ENCODE measurements at regions not wholly inside any gene's neighbourhood (a gene's known extent, or its start where the extent isn't known, plus 50 kb on each side); places are given as distances from the start of the nearest gene placed in this dataset.
A peak's percentile ranks its signal among the peaks of the same experiment; 100 is the strongest.

DNA sequence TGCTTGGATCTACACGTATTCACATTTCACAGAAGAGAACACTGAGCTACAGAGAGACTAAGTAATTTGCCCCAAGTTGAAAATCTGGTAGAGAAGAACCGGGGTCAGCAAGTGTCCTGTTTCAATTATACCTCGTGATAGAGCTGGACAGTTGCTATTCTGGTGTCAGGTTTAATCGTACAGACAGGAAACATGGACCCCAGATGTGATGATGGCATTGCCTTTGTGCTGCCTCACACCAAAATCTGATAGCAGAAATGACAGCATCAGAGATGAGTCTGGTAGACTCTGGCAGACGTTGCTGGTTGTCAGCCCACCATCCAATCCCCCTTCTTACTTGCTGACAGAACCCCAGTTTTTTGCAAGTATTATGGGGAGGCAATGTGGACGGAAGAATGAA is 112.1 kb upstream of the FOXF1 start:
- TF ChIP-seq, protein P1, sequence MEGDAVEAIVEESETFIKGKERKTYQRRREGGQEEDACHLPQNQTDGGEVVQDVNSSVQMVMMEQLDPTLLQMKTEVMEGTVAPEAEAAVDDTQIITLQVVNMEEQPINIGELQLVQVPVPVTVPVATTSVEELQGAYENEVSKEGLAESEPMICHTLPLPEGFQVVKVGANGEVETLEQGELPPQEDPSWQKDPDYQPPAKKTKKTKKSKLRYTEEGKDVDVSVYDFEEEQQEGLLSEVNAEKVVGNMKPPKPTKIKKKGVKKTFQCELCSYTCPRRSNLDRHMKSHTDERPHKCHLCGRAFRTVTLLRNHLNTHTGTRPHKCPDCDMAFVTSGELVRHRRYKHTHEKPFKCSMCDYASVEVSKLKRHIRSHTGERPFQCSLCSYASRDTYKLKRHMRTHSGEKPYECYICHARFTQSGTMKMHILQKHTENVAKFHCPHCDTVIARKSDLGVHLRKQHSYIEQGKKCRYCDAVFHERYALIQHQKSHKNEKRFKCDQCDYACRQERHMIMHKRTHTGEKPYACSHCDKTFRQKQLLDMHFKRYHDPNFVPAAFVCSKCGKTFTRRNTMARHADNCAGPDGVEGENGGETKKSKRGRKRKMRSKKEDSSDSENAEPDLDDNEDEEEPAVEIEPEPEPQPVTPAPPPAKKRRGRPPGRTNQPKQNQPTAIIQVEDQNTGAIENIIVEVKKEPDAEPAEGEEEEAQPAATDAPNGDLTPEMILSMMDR (IDR thresholded peaks at IDR 0.05; ENCODE audit: insufficient read depth, low read length) = no peak
- DNase-seq (ENCODE audit: low read depth) = no peak
- H3K4me3 ChIP-seq (ENCODE audit: low read depth, low read length) = no peak overlapping the region

DNA sequence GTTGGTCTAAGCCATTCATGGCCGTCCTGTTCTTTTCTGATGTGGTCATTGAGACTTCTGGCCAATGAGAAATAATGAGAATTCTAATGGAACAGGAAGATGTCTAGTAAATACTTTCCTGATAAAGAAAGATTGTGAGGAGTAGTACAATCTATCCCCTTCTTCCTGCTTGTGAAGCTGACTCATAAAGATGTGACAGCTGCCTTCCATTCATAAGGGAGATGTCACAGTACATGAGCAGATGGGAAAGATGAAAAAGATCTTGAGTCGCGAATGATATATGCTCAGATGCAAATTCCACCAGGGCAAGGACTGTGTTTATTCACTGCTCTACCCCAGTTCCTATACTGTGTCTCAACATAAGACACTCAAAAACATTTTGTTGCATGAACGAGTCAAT is 111.7 kb upstream of the FOXF1 start:
- peak; percentile 48 for DNase-seq (ENCODE audit: low read depth)
- TF ChIP-seq, protein P1 (IDR thresholded peaks at IDR 0.05; ENCODE audit: insufficient read depth, low read length) = no peak
- H3K4me3 ChIP-seq (ENCODE audit: low read depth, low read length) = no peak overlapping the region

DNA sequence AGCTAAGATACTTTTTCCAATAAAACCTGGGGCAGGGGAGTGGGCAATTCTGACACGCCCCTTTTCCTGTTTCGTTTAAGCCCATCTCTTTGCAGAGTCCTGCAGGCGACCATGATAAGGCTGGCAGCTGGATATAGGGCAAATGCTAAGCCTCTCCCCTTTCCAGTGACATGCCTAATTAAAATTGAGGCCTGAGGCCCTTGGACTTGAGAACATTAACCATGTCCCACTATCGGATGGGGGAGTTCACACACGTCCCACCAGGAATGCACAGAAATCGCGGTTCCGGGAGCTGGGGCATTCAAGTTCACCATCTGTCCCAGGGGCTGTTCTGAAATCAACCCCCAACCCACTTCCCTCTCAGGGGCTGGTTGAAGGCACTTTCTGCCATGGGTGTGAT is 109.2 kb upstream of the FOXF1 start:
- DNase-seq (ENCODE audit: low read depth) = no peak
- no peak overlapping the region for H3K4me3 ChIP-seq (ENCODE audit: low read depth, low read length)
- TF ChIP-seq, protein P1 (IDR thresholded peaks at IDR 0.05; ENCODE audit: insufficient read depth, low read length) = no peak

DNA sequence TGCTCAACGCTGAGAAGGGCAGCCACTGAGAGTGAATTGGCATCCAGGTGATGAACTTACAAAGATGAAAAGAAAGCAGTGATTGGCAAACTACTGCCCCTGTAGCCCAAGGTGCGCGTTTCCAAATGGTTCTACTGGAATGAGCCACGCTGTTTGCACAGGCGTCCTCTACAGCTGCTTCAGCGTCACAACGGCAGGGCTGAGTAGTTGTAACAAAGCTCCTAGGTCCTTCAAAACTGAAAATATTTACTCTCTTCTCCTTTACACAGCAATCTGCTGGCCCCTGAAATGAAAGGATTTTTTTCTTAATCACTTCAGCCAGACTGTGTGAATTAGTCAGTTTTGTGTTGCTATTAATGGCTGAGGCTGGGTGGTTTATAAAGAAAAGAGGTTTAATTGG is 107.2 kb upstream of the FOXF1 start:
- TF ChIP-seq, protein P1 (IDR thresholded peaks at IDR 0.05; ENCODE audit: insufficient read depth, low read length) = no peak

DNA sequence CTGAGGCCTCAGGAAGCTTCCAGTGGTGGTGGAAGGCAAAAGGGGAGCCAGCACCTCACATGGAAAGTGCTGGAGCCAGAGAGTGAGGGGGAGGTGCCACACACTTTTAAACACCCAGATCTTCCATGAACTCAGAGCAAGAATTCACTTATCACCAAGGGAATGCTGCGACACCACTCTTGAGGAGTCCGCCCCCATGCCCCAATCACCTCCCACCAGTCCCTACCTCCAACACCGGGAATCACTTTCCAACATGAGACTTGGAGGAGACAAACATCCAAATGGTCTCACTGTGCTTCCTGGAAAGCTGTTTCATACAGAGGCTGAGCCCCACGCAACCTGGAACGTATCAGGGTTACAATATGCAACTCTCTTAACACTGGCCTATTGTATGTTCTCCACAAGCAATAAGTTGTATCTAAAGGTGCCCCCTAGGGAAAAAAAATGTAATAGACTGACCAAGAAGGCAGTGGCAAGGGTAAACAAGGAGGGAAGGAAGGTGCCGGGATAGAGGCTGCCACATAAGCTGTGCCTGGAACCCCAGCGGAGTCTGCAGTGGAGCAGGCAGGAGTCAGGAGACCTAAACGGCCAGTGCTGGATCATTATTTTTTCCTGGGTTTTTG is 106.7 kb upstream of the FOXF1 start:
- TF ChIP-seq, protein P1 (IDR thresholded peaks at IDR 0.05; ENCODE audit: insufficient read depth, low read length) = no peak
- no peak for DNase-seq (ENCODE audit: low read depth)

More for the DNA sequence above, 107.2 kb upstream of the FOXF1 start:
- DNase-seq (ENCODE audit: low read depth) = no peak
- no peak overlapping the region for H3K4me3 ChIP-seq (ENCODE audit: low read depth, low read length)

DNA sequence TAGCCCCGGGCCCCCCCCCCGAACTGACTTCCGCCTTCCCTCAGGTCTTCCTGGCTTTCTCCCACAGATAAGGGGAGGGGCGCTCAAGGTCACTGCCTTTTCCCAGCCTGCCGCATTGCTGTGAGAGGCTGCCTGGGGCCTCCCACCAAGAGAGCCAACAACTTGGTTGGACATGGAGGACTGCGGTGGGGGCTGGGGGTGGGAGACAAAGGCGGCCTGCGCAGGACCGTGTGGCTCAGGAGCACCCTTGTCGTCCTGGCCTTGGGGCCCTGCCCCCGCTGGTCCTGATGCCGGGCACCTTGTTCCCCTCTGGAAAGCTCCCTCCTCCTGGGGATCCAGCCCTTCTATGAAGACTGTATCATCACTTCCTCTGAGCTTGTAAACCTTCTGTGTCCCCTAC is 105.6 kb upstream of the FOXF1 start:
- H3K4me3 ChIP-seq (ENCODE audit: low read depth, low read length) = no peak overlapping the region
- DNase-seq (ENCODE audit: low read depth) = no peak
- TF ChIP-seq, protein P1 (IDR thresholded peaks at IDR 0.05; ENCODE audit: insufficient read depth, low read length) = no peak

More for the DNA sequence above, 106.7 kb upstream of the FOXF1 start:
- H3K4me3 ChIP-seq (ENCODE audit: low read depth, low read length) = no peak overlapping the region

DNA sequence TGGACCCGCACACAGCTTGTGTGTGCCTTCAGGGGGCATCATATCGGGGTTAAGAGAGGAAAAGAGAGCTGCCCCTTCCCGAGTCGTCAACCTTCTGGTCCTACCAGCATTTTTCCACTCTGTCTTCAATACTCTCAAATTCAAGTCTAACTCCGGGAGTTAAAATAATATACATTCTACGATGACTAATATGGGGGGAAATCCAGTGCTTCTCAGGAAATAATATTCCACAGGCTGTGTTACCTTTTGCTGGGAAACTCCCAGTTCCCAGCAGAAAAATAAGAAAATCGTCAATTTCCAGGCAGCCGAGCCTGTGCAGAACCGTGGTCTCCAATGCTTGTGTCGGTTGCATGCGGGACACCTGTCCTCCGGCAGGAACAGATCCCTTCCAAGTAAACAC is 105.0 kb upstream of the FOXF1 start:
- H3K4me3 ChIP-seq (ENCODE audit: low read depth, low read length) = no peak overlapping the region
- TF ChIP-seq, protein P1 (IDR thresholded peaks at IDR 0.05; ENCODE audit: insufficient read depth, low read length) = no peak
- DNase-seq (ENCODE audit: low read depth) = no peak

All from fibroblast of the aortic adventitia (primary cell).